Pons (tissue), 1 donor: ENCODE measurements at regions not wholly inside any gene's neighbourhood (a gene's known extent, or its start where the extent isn't known, plus 50 kb on each side); places are given as distances from the start of the nearest gene placed in this dataset.
A peak's percentile ranks its signal among the peaks of the same experiment; 100 is the strongest.

Experiments used
- DNase-seq: peaks from one replicate; pipeline ENCODE4 v3.0.0-alpha.2; 2016; ENCODE audit warnings: low spot score

DNA sequence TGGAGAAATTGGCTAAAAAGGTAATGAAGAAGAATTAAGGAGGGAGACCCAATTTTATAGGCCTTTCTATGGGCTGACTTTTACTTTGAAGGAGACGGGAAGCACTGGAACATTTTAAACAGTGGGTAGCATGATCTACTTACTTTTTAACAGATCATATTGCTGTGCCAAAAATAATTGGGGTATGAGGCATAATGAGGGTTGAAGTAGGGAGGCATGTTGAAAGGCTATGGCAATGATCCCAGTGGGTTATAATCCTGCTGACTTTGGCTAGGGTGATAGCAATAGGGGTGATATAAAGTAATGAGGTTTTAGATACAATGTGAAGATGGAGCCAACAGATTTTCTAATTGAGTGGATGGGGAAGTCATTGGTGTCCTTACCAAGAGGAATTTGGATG, 73.2 kb downstream of the GPR37 start:
- no peak for DNase-seq

- DNase-seq, result no peak
Observed at GRCh38 chr7:124690840-124691239, 74.8 kb downstream of the GPR37 start.

DNA sequence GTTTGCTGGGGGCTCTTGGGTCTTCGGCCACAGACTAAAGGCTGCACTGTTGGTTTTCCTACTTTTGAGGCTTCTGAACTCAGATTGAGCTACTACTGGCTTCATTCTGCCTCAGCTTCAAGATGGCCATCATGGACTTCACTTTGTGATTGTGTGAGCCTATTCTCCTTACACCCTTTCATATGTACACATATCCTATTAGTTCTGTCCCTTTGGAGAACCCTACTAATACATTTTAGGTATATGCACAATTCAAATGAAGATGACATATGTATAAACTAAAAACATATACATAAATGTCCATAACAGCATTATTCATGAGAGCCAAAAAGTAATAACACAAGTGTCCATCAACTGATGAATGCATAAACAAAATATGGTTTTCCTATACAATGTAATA, 75.7 kb downstream of the GPR37 start:
- no peak for DNase-seq

DNA sequence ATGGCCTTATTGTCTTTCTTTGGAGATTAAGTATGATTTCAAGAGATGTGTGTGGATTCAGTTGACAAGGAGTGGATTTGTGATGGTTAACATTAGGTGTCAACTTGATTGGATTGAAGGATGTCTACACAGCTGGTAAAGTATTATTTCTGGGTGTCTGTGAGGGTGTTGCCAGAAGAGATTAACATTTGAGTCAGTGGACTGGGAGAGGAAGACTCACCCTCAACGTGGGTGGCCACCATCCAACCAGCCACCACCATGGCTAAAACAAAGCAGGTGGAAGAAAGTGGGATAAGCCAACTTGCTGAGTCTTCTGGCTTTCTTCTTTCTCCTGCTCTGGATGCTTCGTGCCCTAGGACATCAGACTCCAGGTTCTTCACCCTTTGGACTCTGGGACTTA, 76.1 kb downstream of the GPR37 start:
- DNase-seq, result no peak

DNA sequence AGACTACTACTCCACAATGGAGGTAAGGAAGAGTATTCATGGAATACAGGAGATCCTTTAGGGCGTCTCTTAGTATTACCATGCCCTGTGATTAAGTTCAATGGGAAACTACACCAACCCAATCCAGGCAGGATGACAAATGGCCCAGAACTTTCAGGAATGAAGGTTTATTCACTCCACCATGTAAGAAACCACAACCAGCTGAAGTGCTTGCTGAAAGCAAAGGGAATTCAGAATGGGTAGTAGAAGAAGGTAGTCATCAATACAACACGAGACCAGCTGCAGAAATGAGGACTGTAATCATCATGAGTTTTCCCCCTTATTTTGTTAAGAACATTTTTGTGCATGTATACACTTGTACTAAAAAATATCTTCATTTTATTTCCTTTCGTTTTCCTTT, 76.6 kb downstream of the GPR37 start:
- DNase-seq, result no peak

GRCh38 chr7:124686543-124687171, 78.9 kb downstream of the GPR37 start:
- DNase-seq, result no peak

- no peak for DNase-seq
Observed at GRCh38 chr7:124681946-124682345, 83.6 kb downstream of the GPR37 start.

GRCh38 chr7:124680304-124680703, 85.3 kb downstream of the GPR37 start:
- no peak for DNase-seq

- no peak for DNase-seq
Observed at GRCh38 chr7:124679586-124680225, 85.9 kb downstream of the GPR37 start.

GRCh38 chr7:124679146-124679545, 86.4 kb downstream of the GPR37 start:
- no peak for DNase-seq

GRCh38 chr7:124674451-124674850, 91.1 kb downstream of the GPR37 start:
- DNase-seq, result no peak

DNA sequence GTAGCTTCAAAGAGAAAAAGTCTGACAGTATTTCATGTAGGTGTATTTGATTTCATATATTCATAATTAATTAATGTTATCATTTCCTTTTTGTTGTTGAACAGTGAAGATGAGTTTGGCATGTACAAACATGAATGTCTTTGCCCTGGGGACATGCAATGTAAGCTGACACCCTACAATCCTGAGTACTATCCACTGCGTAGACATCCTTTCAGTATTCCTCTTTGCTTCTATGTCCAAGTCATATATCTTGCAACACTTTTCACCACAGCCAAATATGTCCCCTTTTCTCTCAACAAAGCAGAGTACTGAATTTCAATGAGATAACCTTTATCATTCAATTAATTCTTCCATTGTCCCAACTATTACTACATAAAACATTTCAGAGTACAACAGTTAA, 93.6 kb downstream of the GPR37 start:
- DNase-seq, result no peak

DNA sequence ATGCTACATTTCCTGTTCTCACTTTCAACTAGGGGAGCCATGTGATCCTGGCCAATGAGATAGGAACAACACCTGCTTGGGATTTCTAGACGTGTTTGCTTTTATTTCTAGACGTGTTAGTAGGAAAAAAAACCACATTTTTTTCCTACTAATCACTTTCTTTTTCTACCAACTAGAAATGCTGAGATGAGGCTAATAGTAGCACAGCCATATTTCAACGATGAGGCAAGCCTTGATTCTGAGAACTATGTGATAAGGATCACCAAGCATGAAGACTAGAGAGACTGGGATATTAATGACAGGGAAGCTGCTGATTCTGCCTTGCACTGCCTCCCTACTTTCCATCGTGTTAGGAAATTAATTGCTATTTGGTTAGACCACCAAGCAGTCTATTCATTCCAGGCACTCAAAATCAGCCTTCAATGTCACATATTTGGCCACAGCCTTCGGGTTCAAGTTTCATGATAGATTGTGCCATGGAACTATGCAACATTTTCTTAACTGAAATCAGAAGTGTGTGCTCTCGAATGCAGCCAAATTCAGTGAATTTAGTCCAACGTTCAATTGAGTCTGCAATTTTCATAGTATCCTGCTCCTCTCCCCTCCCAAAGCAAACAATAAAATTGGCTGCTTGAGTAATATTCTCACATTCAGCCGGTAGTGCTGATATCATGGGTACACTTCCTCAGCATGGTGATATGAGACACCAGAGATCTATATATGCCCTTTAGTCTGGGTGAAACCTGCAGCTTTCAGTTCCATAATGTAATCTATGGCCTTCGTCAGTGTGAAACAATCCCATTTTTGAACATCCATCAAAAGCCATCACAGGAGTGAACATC, 98.1 kb downstream of the GPR37 start:
- no peak for DNase-seq

- DNase-seq, result peak; percentile 76
Observed at GRCh38 chr7:124662937-124663336, 102.7 kb downstream of the GPR37 start.

DNA sequence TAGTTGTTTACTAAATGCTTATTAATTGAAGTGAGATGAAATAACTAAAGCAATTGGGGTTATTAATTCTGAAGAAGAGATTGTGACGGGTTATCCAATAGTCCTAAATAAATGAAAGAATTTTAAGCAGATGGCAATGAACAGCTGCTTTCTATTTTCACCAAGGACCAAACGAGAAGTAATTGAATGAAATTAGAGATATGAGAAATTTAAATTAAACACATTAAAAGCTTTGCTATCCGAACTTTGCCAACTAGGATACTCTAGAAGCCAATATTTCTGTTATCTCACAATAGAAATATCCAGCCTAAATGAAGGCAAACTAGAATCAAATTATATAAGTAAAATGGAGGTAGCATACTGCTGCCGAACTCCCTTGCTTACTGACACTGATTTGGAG, 103.2 kb downstream of the GPR37 start:
- no peak for DNase-seq

DNA sequence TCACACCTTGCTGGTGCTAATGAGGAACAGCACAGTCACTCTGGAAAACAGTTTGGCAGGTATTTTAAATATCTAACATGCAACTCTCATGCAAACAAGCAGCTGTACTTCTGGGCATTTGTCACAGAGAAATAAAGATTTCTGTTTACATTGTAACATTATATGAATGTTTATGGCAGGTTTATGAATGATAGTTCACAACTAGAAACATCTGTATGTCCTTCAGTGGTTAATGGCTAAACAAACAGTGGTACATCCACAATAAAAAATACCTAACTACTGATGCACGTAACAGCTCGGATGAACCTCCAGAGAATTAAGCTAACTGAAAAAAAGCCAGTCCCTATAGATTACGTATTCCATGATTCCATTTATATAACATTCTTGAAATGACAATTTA, 109.6 kb downstream of the GPR37 start:
- no peak for DNase-seq

DNA sequence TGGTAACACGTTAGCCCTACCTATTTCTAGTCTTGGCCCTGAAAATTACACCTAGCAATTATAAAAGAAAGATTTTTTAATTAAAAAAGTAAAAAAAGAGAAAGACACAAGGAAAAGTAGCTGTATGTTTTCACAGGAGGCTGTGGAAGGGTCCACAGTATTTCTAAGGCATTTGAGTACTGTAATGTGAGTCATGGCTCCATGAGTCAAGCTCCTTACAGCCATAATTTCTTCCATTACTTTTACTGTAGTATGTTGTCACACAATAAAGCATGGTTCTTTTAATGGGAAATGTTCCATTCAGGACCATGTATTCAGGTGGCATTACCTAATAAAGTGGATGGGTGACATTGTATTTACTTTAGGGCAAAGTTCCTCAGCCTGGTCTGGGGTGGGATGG, 113.4 kb downstream of the GPR37 start:
- no peak for DNase-seq

DNA sequence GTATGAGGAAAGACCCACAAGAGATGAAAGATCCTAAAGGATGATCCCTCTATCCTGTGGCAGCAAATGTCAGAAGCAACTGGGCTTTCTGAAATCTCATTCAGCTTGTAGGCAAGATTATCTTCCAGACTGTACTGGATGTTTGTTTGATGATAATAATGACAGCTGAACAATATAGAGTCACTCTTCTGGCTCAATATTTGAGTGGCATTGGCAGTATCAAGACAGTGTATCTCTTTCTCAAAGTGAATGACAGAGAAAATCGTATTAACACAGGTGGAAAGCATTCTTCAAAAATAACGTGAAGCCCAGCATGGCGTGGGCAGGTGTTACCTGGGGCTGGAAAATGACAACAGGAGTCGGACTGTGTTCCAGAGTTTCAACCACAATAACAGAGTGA, 114.5 kb downstream of the GPR37 start:
- DNase-seq, result no peak

DNA sequence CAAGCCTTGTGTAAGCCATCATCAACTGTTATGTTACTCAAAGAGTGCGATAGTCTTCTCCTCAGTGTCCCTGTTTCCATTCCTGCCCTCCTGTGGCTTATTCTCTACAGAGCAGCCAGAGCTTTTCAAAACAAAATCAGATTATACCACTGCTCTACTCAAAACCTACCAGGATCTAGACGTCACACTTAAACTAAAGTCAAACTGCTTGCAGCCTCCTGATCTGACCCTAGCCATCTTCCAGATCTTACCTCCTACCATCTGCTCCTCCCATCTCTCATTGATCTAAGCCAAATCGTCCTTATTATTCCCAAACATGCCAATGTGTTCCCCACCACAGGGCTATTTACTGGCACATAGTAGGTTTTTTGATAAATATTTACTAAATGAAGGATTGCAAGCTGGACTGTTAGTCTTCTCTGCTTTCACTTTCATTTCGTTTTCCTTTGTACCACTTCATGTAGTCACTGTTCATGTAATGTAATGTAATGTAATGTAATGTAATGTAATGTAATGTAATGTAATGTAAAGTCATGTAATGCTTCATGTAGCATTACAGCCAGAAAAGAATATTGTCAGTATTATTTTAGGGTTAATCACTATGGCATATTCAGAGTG, 116.1 kb downstream of the GPR37 start:
- peak; percentile 43 for DNase-seq

GRCh38 chr7:124647630-124648306, 117.8 kb downstream of the GPR37 start:
- no peak for DNase-seq

DNA sequence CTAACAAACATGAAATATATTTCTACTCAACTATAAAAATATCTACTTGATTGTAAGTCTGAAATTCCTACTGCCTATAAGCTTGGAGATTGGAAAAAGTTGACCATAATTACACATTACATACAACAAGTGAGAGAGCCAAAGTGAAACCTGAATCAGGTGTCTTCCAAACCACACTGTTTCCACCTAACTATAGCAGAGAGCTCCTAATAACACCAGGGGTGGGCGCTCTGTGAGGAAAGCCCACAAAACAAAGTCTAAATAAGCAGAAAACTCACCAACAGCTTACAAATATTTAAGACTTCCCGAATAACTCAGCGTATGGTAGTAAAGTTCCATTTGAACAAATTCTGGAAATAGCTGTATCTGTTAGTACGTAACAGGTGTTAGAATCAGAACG, 119.9 kb downstream of the GPR37 start:
- DNase-seq, result no peak

DNA sequence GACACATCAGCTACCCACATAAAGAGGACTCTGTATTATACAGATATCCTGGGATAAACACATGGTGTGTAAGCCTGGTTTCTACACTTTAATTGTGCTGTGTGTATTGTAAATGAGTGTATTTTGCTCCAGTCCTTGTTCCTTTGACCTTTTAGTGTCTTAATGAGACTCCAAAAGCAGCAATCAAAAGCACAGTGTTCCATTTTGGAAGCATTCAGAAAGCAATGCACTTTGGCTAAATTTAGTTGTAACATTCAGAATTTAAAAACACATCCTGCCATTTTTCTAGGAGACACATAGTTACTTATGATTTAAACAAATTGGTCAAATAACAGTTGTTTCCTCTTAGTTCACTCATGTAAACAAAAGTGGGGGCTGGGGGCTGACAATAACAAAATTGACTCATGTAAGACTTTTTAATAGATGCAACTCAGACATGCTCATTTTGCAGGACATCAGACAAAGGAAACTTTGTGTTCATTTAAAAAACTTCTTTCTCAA, 122.2 kb downstream of the GPR37 start:
- peak; percentile 94 for DNase-seq
